Stimulated activated effector memory CD8-positive, alpha-beta T cell treated with anti-CD3 and anti-CD28 coated beads, Interleukin-12 subunit alpha, Interleukin-12 subunit beta, amount 100 ng/mL, for 72 hours (primary cell): ENCODE measurements at regions not wholly inside any gene's neighbourhood (a gene's known extent, or its start where the extent isn't known, plus 50 kb on each side); places are given as distances from the start of the nearest gene placed in this dataset.

Source experiments
- ATAC-seq: fragments of 150-1000 bp; cut with Tn5 transposase; 2 replicates; pipeline ENCODE4 v1.10.0; 2021
- DNase-seq, 2 donors: peaks; one replicate each; pipeline ENCODE4 v3.0.0; 2021 to 2022; ENCODE audit warnings: low spot score in 2 of 2
- H3K27ac Mint-ChIP-seq: one replicate; pipeline ENCODE4 v1.8.0; 2022; ENCODE audit warnings: mild to moderate bottlenecking, mixed read lengths
- H3K36me3 Mint-ChIP-seq: one replicate; pipeline ENCODE4 v1.8.0; 2022; ENCODE audit warnings: mild to moderate bottlenecking, mixed read lengths
- H3K4me1 Mint-ChIP-seq: one replicate; pipeline ENCODE4 v1.8.0; 2022; ENCODE audit warnings: mixed read lengths
- H3K4me3 Mint-ChIP-seq: one replicate; pipeline ENCODE4 v1.8.0; 2022; ENCODE audit warnings: mild to moderate bottlenecking, mixed read lengths
- H3K9me3 Mint-ChIP-seq: one replicate; pipeline ENCODE4 v1.8.0; 2022; ENCODE audit warnings: mixed read lengths

DNA sequence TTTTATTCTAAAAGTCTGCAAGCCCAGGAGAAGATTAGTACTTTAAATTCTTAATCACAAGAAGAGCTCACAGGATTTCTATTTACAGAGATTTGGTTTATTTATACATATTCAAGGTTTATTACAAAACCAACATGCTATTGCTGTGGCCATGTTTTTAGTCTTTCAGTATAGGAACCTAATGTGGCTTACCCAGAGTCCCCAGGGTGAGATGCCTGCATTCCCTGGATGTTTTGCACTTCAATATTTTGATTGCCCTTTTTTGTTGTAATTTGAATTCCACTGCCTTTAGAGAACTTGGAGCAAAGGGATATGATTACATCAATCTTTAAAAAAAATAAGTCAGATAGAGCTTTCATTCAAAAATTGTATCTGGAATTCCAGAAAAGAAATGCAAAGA is 146.0 kb upstream of the FRMPD4 start:
- H3K9me3 Mint-ChIP-seq: no peaks in the 10 kb centered on the region
- no peak overlapping the region for H3K27ac Mint-ChIP-seq
- DNase-seq (no peak), ATAC-seq (no peak)
- no peaks in the 10 kb centered on the region for H3K36me3 Mint-ChIP-seq
- H3K4me1 Mint-ChIP-seq: no peaks in the 10 kb centered on the region
- H3K4me3 Mint-ChIP-seq: no peak overlapping the region

- ATAC-seq: no peak
- Mint-ChIP-seq H3K4me1 (no peaks in the 10 kb centered on the region), H3K4me3 (no peak overlapping the region), H3K36me3 (no peaks in the 10 kb centered on the region), H3K27ac (no peak overlapping the region), H3K9me3 (no peaks in the 10 kb centered on the region)
- DNase-seq: no peak
Measured at GRCh38 chrX:11995146-11995545, 143.1 kb upstream of the FRMPD4 start.

DNA sequence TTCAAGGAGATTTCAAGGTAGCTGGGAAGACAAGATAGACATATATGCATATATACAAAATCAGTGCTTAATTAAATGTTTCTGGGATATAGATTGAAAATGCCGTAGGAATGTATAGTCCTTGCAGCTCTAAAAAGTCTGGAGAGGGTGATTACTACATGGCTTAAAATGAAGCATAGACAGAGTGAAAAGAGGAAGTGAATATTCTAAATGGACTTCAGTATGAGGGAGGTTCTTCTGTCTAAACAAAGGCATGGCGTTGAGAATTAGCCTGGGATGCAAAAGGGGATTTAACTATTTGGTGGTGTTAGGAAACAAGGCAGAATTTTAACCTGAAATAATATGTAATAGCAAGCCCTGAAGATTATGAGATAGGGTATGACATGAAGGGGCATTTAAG is 141.5 kb upstream of the FRMPD4 start:
- ATAC-seq (no peak), DNase-seq (no peak)
- H3K9me3 Mint-ChIP-seq: no peaks in the 10 kb centered on the region
- no peak overlapping the region for H3K27ac Mint-ChIP-seq
- H3K4me1 Mint-ChIP-seq: no peaks in the 10 kb centered on the region
- H3K4me3 Mint-ChIP-seq: no peak overlapping the region
- H3K36me3 Mint-ChIP-seq: no peaks in the 10 kb centered on the region

DNA sequence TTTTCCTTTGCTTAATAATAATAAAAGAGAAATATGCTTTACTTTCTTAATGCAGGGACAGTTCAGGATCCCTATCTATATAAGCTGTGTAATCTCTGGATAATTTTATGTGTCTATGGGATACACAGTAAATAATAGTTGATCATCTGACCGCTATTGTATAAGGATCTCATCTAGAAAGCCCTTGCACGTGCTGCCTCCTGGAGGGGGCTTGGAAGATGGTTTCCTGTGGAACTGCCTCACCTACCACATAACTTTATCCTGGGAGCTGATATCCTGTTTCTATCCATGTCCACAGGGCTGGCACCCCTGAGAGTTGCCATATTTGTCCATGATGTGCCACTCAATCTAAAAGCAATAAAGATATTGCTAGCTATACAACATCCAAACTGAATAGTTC is 139.3 kb upstream of the FRMPD4 start:
- ATAC-seq: no peak
- Mint-ChIP-seq H3K9me3 (no peaks in the 10 kb centered on the region), H3K4me1 (no peaks in the 10 kb centered on the region), H3K4me3 (no peak overlapping the region), H3K36me3 (no peaks in the 10 kb centered on the region), H3K27ac (no peak overlapping the region)
- DNase-seq: no peak

DNA sequence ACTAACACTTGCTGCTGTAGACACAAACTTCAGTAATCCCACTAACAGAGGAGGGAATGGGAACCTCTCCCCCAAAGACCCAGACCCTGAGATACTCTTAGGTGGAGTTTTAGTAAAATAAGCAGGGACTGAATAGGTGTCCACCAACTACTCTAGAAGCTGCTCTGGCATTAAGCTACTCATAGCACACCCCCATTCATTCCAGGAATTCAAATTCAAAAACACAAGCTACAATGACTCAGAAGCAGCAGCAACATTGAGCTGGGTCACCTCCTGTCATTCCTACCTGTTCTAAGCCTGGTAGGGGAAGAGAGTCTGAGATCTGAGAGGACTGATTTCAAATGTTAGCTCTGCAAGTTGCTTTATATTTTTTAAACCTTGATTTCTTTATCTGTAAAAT is 135.4 kb upstream of the FRMPD4 start:
- Mint-ChIP-seq H3K9me3 (no peaks in the 10 kb centered on the region), H3K27ac (no peak overlapping the region), H3K4me3 (no peak overlapping the region), H3K36me3 (no peaks in the 10 kb centered on the region), H3K4me1 (no peaks in the 10 kb centered on the region)
- DNase-seq: no peak
- ATAC-seq: no peak

GRCh38 chrX:12007881-12008280 is 130.4 kb upstream of the FRMPD4 start:
- Mint-ChIP-seq H3K36me3 (no peaks in the 10 kb centered on the region), H3K9me3 (no peaks in the 10 kb centered on the region), H3K27ac (no peak overlapping the region), H3K4me3 (no peak overlapping the region), H3K4me1 (no peaks in the 10 kb centered on the region)
- peak; percentile 70 for ATAC-seq
- DNase-seq: no peak

DNA sequence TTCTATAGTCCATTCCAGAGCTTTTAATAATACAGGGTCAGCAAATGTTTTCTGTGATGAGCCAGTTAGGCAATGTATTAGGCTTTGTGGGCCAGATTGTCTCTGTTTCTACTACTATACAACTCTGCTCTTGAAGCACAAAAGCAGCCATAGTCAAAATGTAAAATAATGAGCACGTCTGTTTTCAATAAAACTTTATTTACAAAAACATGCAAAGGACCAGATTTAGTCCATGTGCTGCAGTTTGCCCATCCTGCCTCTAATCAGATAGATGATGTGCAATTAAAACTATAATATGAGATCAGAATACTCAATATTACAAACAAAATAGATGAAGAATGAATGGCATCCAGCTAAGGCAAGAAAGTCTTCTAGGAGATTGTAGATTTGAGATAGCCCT is 127.8 kb upstream of the FRMPD4 start:
- H3K4me1 Mint-ChIP-seq: no peaks in the 10 kb centered on the region
- ATAC-seq: no peak
- DNase-seq: no peak
- no peaks in the 10 kb centered on the region for H3K36me3 Mint-ChIP-seq
- no peak overlapping the region for H3K4me3 Mint-ChIP-seq
- H3K27ac Mint-ChIP-seq: no peak overlapping the region
- H3K9me3 Mint-ChIP-seq: no peaks in the 10 kb centered on the region

DNA sequence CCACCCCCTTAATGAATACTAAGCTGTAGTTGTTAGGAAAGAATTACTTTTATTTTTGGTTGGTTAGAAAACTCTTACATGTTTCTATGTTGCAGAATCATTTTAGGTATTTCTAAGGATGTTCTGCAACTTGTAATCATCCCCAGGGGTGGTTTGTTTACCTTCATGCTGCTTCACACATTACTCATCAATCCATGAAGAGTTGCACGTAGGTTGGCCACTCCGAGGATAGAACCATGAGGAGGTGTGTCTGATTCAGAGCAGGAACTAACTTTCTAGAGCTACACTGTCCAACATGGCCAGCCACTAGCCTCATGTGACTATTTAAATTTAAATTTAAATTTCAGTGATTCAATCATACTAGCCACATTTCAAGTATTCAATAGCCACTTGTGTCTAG is 127.2 kb upstream of the FRMPD4 start:
- Mint-ChIP-seq H3K27ac (no peak overlapping the region), H3K9me3 (no peaks in the 10 kb centered on the region), H3K36me3 (no peaks in the 10 kb centered on the region), H3K4me3 (no peak overlapping the region), H3K4me1 (no peaks in the 10 kb centered on the region)
- ATAC-seq (peak; percentile 28), DNase-seq (no peak)

DNA sequence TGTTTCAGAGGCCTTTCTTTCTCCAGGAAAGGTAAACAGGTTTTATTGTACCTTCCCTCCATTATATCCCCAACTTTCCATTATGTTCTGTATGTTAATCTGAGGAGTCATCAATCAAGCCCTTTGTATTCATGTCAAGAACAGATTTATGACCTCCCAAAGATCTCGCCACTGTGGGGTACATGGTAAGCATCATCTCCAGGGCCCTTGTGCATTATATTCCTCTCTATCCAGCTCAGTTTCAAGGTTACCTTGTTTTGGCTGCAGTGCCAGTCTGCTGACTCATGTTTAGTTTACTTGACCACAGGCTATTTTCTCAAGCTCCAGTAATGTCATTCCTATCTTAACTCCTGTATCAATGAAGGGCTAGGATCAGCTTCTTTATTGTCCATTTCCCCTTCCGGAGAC is 125.1 kb upstream of the FRMPD4 start:
- ATAC-seq: no peak
- no peaks in the 10 kb centered on the region for H3K4me1 Mint-ChIP-seq
- no peak for DNase-seq
- H3K36me3 Mint-ChIP-seq: no peaks in the 10 kb centered on the region
- H3K27ac Mint-ChIP-seq: no peak overlapping the region
- H3K9me3 Mint-ChIP-seq: no peaks in the 10 kb centered on the region
- H3K4me3 Mint-ChIP-seq: no peak overlapping the region

DNA sequence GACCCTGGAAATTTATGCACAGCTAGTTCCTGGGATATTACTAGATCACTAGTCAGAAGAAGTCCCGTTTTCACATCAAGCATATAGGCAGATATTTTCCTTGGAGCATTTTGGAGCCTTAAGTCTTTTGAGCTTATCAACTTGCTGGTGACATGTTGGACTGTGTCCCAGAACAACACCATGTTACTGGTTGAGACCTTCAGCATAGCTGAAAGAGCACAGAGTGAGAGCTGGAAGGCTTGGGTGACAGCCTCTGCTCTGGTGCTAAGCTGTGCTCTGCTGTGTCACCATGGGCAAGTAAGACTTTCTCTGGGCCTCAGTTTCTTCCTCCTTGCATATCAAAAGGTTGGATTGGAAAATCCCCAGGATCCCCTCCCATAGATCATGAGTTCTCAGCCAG is 116.6 kb upstream of the FRMPD4 start:
- H3K4me3 Mint-ChIP-seq: no peak overlapping the region
- H3K36me3 Mint-ChIP-seq: no peaks in the 10 kb centered on the region
- DNase-seq (no peak), ATAC-seq (no peak)
- H3K27ac Mint-ChIP-seq: no peak overlapping the region
- H3K4me1 Mint-ChIP-seq: no peaks in the 10 kb centered on the region
- no peaks in the 10 kb centered on the region for H3K9me3 Mint-ChIP-seq

DNA sequence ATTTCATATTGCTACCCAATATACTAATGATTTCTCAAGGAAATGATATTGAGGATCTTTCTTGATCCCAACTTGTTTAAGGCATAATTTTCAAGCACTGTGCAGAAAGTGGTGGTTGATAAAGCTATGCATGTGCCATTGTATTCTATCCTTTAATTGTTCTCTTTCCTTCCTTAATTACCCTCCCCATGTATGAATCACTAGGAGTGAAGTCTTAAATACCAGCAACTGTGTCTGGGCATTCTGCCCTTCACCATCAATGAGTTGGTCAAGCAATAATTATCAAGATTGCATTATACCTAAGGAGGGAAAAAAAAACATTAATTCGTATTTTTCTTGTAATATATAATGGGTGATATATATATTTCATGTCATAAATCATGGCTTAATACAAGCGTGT is 111.8 kb upstream of the FRMPD4 start:
- Mint-ChIP-seq H3K27ac (no peak overlapping the region), H3K4me3 (no peak overlapping the region), H3K4me1 (no peaks in the 10 kb centered on the region), H3K36me3 (no peaks in the 10 kb centered on the region), H3K9me3 (no peaks in the 10 kb centered on the region)
- DNase-seq: no peak
- no peak for ATAC-seq

- DNase-seq: no peak
- no peak for ATAC-seq
- Mint-ChIP-seq H3K36me3 (no peaks in the 10 kb centered on the region), H3K27ac (no peak overlapping the region), H3K4me1 (no peaks in the 10 kb centered on the region), H3K4me3 (no peak overlapping the region), H3K9me3 (no peaks in the 10 kb centered on the region)
Measured at GRCh38 chrX:12032082-12032481, 106.2 kb upstream of the FRMPD4 start.

GRCh38 chrX:12034741-12035140 is 103.5 kb upstream of the FRMPD4 start:
- Mint-ChIP-seq H3K27ac (no peak overlapping the region), H3K4me3 (no peak overlapping the region), H3K4me1 (no peaks in the 10 kb centered on the region), H3K36me3 (no peaks in the 10 kb centered on the region), H3K9me3 (no peaks in the 10 kb centered on the region)
- no peak for DNase-seq
- ATAC-seq: no peak

DNA sequence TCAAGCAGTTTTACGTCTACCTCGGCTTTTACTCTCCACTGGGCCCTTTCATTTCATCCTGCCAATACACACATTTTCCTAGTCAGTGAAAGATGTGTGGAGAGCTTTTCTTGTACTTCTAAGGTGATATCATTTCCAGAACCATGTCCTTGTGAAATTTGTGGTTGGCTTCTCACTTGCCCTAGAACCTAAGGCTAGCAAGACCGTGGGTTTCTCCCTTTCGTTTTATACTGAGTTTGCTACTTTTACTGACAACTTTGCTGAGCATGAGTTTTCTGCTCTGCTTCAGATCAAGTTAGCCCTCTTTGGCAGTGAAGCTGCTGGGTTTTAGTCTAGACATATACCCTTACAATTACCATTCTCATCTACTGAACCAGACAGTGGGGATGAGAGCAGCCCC is 95.7 kb upstream of the FRMPD4 start:
- Mint-ChIP-seq H3K9me3 (no peaks in the 10 kb centered on the region), H3K4me1 (no peaks in the 10 kb centered on the region), H3K27ac (no peak overlapping the region), H3K4me3 (no peak overlapping the region), H3K36me3 (no peaks in the 10 kb centered on the region)
- no peak for DNase-seq
- ATAC-seq: no peak

- Mint-ChIP-seq H3K9me3 (no peaks in the 10 kb centered on the region), H3K4me3 (no peak overlapping the region), H3K4me1 (no peaks in the 10 kb centered on the region), H3K27ac (no peak overlapping the region), H3K36me3 (no peaks in the 10 kb centered on the region)
- ATAC-seq (no peak), DNase-seq (no peak)
Measured at GRCh38 chrX:12052109-12052508, 86.2 kb upstream of the FRMPD4 start.

DNA sequence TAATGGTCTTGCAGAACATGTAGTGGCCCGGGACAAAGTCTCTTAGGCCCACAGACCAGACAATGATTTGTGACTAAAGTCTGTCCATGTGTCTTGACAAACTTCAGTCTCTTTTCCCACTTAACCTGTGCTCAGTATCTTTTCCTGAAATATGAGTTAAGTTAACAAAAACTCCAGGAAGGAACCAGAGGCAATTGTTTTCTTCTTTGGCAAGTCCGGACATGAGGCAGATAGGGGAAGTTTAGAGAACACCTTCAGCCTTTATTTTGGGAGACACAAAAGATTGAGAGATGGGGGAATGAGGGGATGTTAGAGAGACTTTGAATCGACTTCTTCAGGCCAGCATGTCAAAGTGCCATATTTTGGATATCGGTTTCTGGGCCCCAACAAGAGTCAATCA is 80.2 kb upstream of the FRMPD4 start:
- no peaks in the 10 kb centered on the region for H3K9me3 Mint-ChIP-seq
- H3K27ac Mint-ChIP-seq: no peak overlapping the region
- ATAC-seq (no peak), DNase-seq (no peak)
- H3K36me3 Mint-ChIP-seq: no peaks in the 10 kb centered on the region
- H3K4me1 Mint-ChIP-seq: no peaks in the 10 kb centered on the region
- no peak overlapping the region for H3K4me3 Mint-ChIP-seq

DNA sequence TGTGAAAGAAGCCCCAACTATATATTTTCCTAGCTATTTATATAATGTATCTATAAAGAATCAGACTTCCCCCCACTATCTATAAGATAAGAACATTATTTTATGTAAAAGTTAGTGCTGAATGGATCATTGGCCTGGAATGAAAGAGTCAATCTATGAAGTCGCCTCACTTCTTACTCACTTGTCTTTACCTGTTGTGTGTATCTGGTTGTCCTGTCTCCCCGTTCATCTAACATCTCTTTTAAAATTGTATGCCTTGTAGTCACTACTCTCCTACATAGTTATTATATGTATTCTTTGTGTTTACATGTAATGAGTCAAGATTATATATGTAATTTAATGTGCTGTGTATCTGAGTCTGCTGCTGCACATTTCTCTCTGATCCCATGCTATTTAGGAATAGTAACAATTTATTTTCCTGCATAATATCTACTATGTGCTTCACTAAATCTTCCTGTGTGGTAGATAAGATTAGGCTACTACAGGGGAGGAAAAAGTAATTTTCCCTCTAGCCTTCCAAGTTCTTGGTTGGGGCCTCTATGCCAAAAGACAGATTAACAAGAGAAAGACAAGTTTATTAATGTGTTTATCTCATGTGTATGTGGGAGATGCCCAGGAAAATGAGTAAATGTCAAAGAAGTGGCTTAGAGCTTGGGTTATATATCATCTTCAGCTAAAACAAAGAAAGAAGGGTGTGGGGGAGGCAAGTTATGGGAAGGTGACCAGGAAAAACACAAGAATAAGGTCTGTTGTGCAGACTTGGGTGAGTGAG is 77.6 kb upstream of the FRMPD4 start:
- no peaks in the 10 kb centered on the region for H3K9me3 Mint-ChIP-seq
- no peak overlapping the region for H3K27ac Mint-ChIP-seq
- H3K36me3 Mint-ChIP-seq: no peaks in the 10 kb centered on the region
- no peak overlapping the region for H3K4me3 Mint-ChIP-seq
- H3K4me1 Mint-ChIP-seq: no peaks in the 10 kb centered on the region
- DNase-seq (no peak), ATAC-seq (no peak)
